ENCODE measurements at regions not wholly inside any gene's neighbourhood (a gene's known extent, or its start where the extent isn't known, plus 50 kb on each side); places are given as distances from the start of the nearest gene placed in this dataset.

DNA sequence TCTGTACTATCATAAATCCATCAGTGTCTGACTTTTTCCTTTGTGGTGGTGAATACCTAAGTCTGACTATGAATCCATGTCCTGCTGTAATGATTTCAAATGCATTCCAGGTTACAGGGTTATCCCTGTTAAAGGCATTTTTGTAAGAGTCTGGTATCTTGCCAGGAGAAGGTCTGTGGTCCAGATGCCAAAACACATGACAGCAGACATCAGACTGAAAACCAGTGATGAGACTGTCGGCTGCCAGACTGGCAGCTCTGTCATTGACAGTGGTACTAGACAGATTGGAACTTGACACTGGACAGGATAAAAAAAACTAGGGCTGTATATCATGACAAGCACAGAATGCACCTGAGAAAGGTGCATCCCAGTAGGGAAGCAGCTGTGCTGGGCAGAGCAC is 301.8 kb upstream of the FAT3 start:
- Histone ChIP-seq H3K27me3 (no peaks in the 10 kb centered on the region), H3K4me1 (ENCODE audit: insufficient read depth) (no peaks in the 10 kb centered on the region), H3K36me3 (no peaks in the 10 kb centered on the region), H3K9me3 (no peaks in the 10 kb centered on the region), H3K27ac (no peak overlapping the region), H3K4me3 (no peak overlapping the region)
- WGBS, 3 donors, result 76 to 95% (median 94%) methylated on average over 1 of the region's 1 CpG
- intact Hi-C loops (cut with DNase I), result no loop called here
- DNase-seq, result no peak
- TF ChIP-seq CTCF (IDR thresholded peaks at IDR 0.05) (no peak), POLR2A (IDR thresholded peaks at IDR 0.05) (no peak), EP300 (IDR thresholded peaks at IDR 0.05) (no peak)

DNA sequence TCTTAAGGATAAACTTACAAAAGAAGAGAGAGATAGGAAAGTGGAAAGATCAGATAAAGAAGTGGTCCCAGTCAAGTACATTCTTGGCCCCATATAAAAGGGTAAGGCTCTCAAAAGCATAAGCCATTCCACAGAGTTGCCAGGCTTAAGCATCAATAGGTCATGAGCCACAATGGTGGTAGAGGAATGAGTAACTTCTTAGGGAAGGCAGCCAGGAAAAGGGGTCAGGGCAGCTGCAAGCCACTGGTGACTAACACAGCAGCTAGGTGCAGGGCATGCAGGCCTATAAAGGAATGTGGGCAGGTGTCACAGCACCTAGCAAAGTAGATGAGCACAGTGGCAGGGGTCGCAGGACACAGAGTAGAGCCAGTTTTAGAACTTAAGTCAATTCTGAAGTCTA is 302.6 kb upstream of the FAT3 start:
- intact Hi-C loops (cut with DNase I), result no loop called here
- Histone ChIP-seq H3K36me3 (no peaks in the 10 kb centered on the region), H3K27ac (no peak overlapping the region), H3K4me3 (no peak overlapping the region), H3K4me1 (ENCODE audit: insufficient read depth) (no peaks in the 10 kb centered on the region), H3K9me3 (no peaks in the 10 kb centered on the region), H3K27me3 (no peaks in the 10 kb centered on the region)
- TF ChIP-seq CTCF (IDR thresholded peaks at IDR 0.05) (no peak), POLR2A (IDR thresholded peaks at IDR 0.05) (no peak), EP300 (IDR thresholded peaks at IDR 0.05) (no peak)
- 86 to 95% (median 94%) methylated on average over 1 of the region's 1 CpG for WGBS, 3 donors
- DNase-seq, result no peak

- intact Hi-C loops (cut with DNase I), result no loop called here
- no peaks in the 10 kb centered on the region for H3K27me3 ChIP-seq
- no peak overlapping the region for H3K4me3 ChIP-seq
- no peaks in the 10 kb centered on the region for H3K9me3 ChIP-seq
- H3K4me1 ChIP-seq (ENCODE audit: insufficient read depth), result no peaks in the 10 kb centered on the region
- DNase-seq, result no peak
- H3K27ac ChIP-seq, result no peak overlapping the region
- no peaks in the 10 kb centered on the region for H3K36me3 ChIP-seq
- TF ChIP-seq POLR2A (IDR thresholded peaks at IDR 0.05), result no peak
Measured at GRCh38 chr11:91913407-91913806, 311.2 kb upstream of the FAT3 start.

DNA sequence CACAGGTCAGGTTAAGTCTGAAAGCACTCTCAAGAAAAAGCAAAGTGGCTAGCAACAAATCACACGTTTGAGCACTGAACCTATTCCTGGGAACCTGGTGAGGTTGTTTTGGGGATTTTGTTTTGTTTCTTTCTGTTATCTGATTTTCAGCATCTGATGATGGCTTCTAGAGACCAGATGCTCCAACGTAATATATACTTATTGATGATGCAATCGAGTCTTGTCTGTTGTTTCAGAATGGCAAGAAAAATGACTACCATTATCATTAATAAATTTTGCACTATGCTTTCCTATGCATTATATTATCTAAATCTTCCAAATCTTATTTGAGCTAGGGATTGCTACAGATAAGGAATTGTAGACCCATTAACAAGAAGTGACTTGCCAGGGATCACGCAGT is 312.3 kb upstream of the FAT3 start:
- no peak overlapping the region for H3K4me3 ChIP-seq
- DNase-seq, result no peak
- no peaks in the 10 kb centered on the region for H3K4me1 ChIP-seq (ENCODE audit: insufficient read depth)
- WGBS, 3 donors, result 76 to 82% (median 79%) methylated on average over 4 of the region's 4 CpGs
- no peaks in the 10 kb centered on the region for H3K9me3 ChIP-seq
- H3K27me3 ChIP-seq, result no peaks in the 10 kb centered on the region
- no peaks in the 10 kb centered on the region for H3K36me3 ChIP-seq
- H3K27ac ChIP-seq, result no peak overlapping the region
- intact Hi-C loops (cut with DNase I), result no loop called here
- TF ChIP-seq CTCF (IDR thresholded peaks at IDR 0.05), result no peak
- no peak for TF ChIP-seq POLR2A (IDR thresholded peaks at IDR 0.05)
- TF ChIP-seq EP300 (IDR thresholded peaks at IDR 0.05), result no peak

- no peaks in the 10 kb centered on the region for H3K27me3 ChIP-seq
- WGBS, 3 donors, result 69 to 71% (median 70%) methylated on average over 9 of the region's 9 CpGs
Measured at GRCh38 chr11:91906871-91907624, 317.6 kb upstream of the FAT3 start.

More at GRCh38 chr11:91906871-91907624, 317.6 kb upstream of the FAT3 start:
- Histone ChIP-seq H3K4me3 (no peak overlapping the region), H3K27ac (no peak overlapping the region), H3K4me1 (ENCODE audit: insufficient read depth) (no peaks in the 10 kb centered on the region), H3K36me3 (no peaks in the 10 kb centered on the region), H3K9me3 (no peaks in the 10 kb centered on the region)
- TF ChIP-seq CTCF (IDR thresholded peaks at IDR 0.05) (no peak), EP300 (IDR thresholded peaks at IDR 0.05) (no peak), POLR2A (IDR thresholded peaks at IDR 0.05) (no peak)
- DNase-seq, result no peak
- intact Hi-C loops (cut with DNase I), result loop anchor here in 1 of 4 donors (5.0 kb wide), 1 partner anchor 545 kb away; no protein-coding TSS in a partner anchor

All from ovary (tissue), 7 donors.